ENCODE measurements at regions not wholly inside any gene's neighbourhood (a gene's known extent, or its start where the extent isn't known, plus 50 kb on each side); places are given as distances from the start of the nearest gene placed in this dataset.

GRCh38 chr2:219991116-219991515 lies 363.7 kb downstream of the SLC4A3 start:
- TF ChIP-seq CTCF (IDR thresholded peaks at IDR 0.05) = no peak

- no peak for TF ChIP-seq CTCF (IDR thresholded peaks at IDR 0.05)
These were observed 368.0 kb downstream of the SLC4A3 start for GRCh38 chr2:219995399-219995798.

- TF ChIP-seq CTCF (IDR thresholded peaks at IDR 0.05) = no peak
These were observed 368.7 kb downstream of the SLC4A3 start for GRCh38 chr2:219995991-219996765.

- peak; percentile 35; the same call in 1 of the 2 replicates for TF ChIP-seq CTCF (IDR thresholded peaks at IDR 0.05)
These were observed 370.0 kb downstream of the SLC4A3 start for GRCh38 chr2:219997341-219997851.

- no peak for TF ChIP-seq CTCF (IDR thresholded peaks at IDR 0.05)
These were observed 370.7 kb downstream of the SLC4A3 start for GRCh38 chr2:219998107-219998506.

- TF ChIP-seq CTCF (IDR thresholded peaks at IDR 0.05) = no peak
These were observed 371.3 kb downstream of the SLC4A3 start for GRCh38 chr2:219998714-219999227.

GRCh38 chr2:220000080-220000479 lies 372.6 kb downstream of the SLC4A3 start:
- TF ChIP-seq CTCF (IDR thresholded peaks at IDR 0.05) = no peak

Measured in LNCAP (cell line).